Adrenal gland (tissue), 5 donors: ENCODE measurements at regions not wholly inside any gene's neighbourhood (a gene's known extent, or its start where the extent isn't known, plus 50 kb on each side); places are given as distances from the start of the nearest gene placed in this dataset.
A peak's percentile ranks its signal among the peaks of the same experiment; 100 is the strongest.

Source experiments
- POLR2A ChIP-seq, 2 donors: fragments of 450-650 bp; IDR thresholded peaks; one replicate each; pipeline ENCODE4 v1.6.1; 2017; ENCODE audit warnings: antibody characterized with exemption in 2 of 2, mild to moderate bottlenecking in 2 of 2, moderate library complexity in 1 of 2
- TF ChIP-seq, protein P1 (sequence below), 6 experiments: fragments of 450-650 bp in 4 of 6; fragments of 200-600 bp in 2 of 6; sonication (generic) in 1 of 6; IDR thresholded peaks; 1 replicate in 5 of 6; 2 replicates in 1 of 6; pipeline versions ENCODE4 v1.5.1 to v1.8.0; 2016 to 2021; ENCODE audit warnings: antibody characterized with exemption in 6 of 6, mild to moderate bottlenecking in 2 of 6, moderate library complexity in 1 of 6
- donor health status: DM: no; HTN: no; CAD: no.

DNA sequence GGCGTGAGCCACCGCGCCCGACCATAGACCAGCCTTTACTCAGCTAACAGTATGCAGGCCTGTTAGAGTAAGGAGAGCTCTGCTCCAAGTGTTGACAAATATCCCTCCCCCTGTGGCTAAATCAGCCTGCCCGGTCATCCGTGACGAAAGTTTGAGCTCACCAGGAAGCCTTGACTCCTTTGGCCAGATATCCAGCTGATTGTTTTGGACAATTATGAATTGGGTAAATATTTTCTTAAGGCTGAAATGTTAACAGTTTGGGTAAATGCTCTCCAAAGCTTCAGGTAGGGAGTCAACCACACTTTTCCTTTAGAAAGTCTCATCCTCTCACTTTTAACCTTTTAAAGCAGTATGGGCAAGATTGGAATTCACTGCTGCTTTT is 157.9 kb downstream of the PAWR start:
- TF ChIP-seq, protein P1, sequence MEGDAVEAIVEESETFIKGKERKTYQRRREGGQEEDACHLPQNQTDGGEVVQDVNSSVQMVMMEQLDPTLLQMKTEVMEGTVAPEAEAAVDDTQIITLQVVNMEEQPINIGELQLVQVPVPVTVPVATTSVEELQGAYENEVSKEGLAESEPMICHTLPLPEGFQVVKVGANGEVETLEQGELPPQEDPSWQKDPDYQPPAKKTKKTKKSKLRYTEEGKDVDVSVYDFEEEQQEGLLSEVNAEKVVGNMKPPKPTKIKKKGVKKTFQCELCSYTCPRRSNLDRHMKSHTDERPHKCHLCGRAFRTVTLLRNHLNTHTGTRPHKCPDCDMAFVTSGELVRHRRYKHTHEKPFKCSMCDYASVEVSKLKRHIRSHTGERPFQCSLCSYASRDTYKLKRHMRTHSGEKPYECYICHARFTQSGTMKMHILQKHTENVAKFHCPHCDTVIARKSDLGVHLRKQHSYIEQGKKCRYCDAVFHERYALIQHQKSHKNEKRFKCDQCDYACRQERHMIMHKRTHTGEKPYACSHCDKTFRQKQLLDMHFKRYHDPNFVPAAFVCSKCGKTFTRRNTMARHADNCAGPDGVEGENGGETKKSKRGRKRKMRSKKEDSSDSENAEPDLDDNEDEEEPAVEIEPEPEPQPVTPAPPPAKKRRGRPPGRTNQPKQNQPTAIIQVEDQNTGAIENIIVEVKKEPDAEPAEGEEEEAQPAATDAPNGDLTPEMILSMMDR (IDR thresholded peaks at IDR 0.05): no peak
- TF ChIP-seq POLR2A (IDR thresholded peaks at IDR 0.05): peak in 1 of 2 donors; percentile 9
